ENCODE measurements at regions not wholly inside any gene's neighbourhood (a gene's known extent, or its start where the extent isn't known, plus 50 kb on each side); places are given as distances from the start of the nearest gene placed in this dataset.

DNA sequence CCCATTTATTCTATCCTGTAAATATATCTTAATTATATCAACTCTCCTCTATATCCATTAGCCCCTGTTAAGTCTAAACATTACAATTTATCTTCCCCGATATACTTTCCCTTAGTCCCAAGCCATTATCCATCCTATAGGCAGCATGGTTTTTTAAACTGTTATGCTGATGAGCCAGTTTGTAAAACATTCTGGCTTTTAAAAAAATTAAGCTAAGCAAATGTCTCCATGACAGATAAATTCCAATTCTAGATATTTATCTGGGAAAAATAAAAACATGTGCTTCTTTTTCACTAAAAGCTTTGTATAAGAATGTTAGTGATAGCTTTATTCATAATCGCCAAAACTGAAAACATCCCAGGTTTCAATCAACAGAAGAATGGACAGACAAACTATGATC, 183.2 kb upstream of the GNAI1 start:
- DNase-seq (ENCODE audit: extremely low spot score, unreplicated experiment): no peak
- H3K27ac Mint-ChIP-seq: no peak overlapping the region
- no peaks in the 10 kb centered on the region for H3K27me3 Mint-ChIP-seq
- no peak overlapping the region for H3K4me3 Mint-ChIP-seq
- no peaks in the 10 kb centered on the region for H3K36me3 Mint-ChIP-seq
- TF ChIP-seq, protein P1, sequence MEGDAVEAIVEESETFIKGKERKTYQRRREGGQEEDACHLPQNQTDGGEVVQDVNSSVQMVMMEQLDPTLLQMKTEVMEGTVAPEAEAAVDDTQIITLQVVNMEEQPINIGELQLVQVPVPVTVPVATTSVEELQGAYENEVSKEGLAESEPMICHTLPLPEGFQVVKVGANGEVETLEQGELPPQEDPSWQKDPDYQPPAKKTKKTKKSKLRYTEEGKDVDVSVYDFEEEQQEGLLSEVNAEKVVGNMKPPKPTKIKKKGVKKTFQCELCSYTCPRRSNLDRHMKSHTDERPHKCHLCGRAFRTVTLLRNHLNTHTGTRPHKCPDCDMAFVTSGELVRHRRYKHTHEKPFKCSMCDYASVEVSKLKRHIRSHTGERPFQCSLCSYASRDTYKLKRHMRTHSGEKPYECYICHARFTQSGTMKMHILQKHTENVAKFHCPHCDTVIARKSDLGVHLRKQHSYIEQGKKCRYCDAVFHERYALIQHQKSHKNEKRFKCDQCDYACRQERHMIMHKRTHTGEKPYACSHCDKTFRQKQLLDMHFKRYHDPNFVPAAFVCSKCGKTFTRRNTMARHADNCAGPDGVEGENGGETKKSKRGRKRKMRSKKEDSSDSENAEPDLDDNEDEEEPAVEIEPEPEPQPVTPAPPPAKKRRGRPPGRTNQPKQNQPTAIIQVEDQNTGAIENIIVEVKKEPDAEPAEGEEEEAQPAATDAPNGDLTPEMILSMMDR (conservative IDR thresholded peaks at IDR 0.05): no peak
- H3K4me1 Mint-ChIP-seq (ENCODE audit: unreplicated experiment): no peaks in the 10 kb centered on the region
- H3K9me3 Mint-ChIP-seq: no peaks in the 10 kb centered on the region

DNA sequence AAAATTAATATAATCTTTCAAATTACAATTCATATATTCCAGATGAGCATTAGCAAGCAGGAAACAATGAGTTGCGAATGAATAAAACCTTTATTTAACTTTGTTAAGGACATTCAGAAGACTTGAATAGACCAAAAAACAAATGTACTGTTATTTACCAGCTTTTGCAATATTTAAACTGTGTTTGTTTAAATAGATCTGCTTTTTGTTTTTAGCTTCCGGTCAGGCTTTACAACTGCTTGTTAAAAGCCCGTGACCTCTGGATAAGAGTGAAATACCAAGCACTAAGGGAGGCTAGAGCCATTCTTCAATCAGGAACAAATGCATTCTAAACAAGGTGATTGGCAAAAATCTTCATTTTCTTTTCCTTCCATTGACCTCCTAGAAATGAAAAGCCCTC, 184.9 kb upstream of the GNAI1 start:
- Mint-ChIP-seq H3K9me3 (no peaks in the 10 kb centered on the region), H3K27me3 (no peaks in the 10 kb centered on the region), H3K27ac (no peak overlapping the region), H3K36me3 (no peaks in the 10 kb centered on the region), H3K4me3 (no peak overlapping the region), H3K4me1 (ENCODE audit: unreplicated experiment) (no peaks in the 10 kb centered on the region)
- TF ChIP-seq, protein P1 (conservative IDR thresholded peaks at IDR 0.05): no peak
- DNase-seq (ENCODE audit: extremely low spot score, unreplicated experiment): no peak

DNA sequence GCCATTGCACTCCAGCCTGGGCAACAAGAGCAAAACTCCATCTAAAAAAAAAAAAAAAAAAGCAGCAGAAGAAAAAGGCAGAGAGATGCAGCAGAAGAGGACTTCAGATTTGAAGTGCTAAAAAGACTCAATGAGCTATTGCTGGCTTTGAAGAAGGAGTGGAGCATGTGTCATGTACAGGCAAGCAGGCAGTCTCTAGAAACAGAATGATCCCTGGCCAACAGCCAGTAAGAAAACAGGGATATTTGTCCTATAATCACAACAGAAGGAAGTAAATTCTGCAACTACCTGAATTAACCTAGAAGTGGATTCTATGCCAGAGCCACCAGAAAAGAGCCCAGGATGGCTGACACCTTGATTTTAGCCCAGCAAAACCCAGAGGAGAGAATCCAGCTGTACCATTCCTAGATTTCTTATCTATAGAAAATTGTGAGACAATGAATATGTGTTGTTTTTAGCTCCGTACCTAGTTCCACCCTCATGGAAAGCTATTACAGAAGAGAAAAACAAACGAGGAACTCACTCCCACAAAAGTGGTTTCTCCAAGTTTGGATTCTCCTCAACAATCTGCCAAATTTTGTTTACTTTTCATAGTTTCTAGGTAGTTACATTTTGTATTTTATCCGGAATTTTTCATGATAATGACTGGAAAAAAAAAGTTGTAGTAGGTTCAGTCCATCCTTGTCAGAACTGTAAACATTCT, 198.2 kb upstream of the GNAI1 start:
- no peaks in the 10 kb centered on the region for H3K36me3 Mint-ChIP-seq
- no peaks in the 10 kb centered on the region for H3K4me1 Mint-ChIP-seq (ENCODE audit: unreplicated experiment)
- H3K4me3 Mint-ChIP-seq: no peak overlapping the region
- TF ChIP-seq, protein P1 (conservative IDR thresholded peaks at IDR 0.05): no peak
- H3K27me3 Mint-ChIP-seq: peaks cover 4% of the 10 kb centered on the region
- H3K27ac Mint-ChIP-seq: no peak overlapping the region
- H3K9me3 Mint-ChIP-seq: no peaks in the 10 kb centered on the region
- DNase-seq (ENCODE audit: extremely low spot score, unreplicated experiment): no peak

DNA sequence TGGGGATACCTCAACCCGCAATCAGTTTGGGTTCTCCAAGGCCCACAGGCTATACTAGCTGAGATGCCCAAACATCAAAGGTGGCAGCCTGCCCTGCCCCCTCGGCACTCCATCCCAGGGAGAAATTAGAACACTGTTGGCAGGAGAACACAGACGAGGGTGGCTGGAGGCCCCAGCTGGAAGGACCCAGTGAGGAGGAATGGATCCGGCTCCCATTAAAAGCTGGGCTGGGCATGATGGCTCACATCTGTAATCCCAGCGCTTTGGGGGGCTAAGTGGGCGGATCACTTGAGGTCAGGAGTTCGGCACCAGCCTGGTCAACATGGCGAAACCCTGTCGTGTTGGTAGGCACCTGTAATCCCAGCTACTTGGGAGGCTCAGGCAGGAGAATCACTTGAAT, 199.9 kb upstream of the GNAI1 start:
- Mint-ChIP-seq H3K4me3 (no peak overlapping the region), H3K9me3 (no peaks in the 10 kb centered on the region), H3K36me3 (no peaks in the 10 kb centered on the region), H3K4me1 (ENCODE audit: unreplicated experiment) (no peaks in the 10 kb centered on the region), H3K27me3 (peaks cover 4% of the 10 kb centered on the region), H3K27ac (no peak overlapping the region)
- TF ChIP-seq, protein P1 (conservative IDR thresholded peaks at IDR 0.05): no peak
- no peak for DNase-seq (ENCODE audit: extremely low spot score, unreplicated experiment)

DNA sequence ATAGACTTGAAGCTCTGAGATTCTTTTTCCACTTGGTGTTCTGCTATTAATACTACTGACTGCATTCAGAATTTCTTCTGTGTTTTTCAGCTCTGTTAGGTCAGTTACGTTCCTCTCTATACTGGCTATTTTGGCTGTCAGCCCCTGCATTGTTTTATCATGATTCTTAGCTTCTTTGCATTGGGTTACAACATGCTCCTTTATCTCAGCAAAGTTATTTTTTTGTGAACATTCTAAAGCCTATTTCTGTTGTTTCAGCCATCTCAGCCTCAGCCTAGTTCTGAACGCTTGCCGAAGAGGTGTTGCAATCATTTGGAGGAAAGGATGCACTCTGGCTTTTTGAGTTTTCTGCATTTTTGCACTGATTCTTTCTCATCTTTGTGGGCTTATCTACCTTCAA, 201.5 kb upstream of the GNAI1 start:
- TF ChIP-seq, protein P1 (conservative IDR thresholded peaks at IDR 0.05): no peak
- no peaks in the 10 kb centered on the region for H3K4me1 Mint-ChIP-seq (ENCODE audit: unreplicated experiment)
- H3K27me3 Mint-ChIP-seq: peaks cover 4% of the 10 kb centered on the region
- no peaks in the 10 kb centered on the region for H3K36me3 Mint-ChIP-seq
- no peak for DNase-seq (ENCODE audit: extremely low spot score, unreplicated experiment)
- no peaks in the 10 kb centered on the region for H3K9me3 Mint-ChIP-seq
- H3K27ac Mint-ChIP-seq: no peak overlapping the region
- no peak overlapping the region for H3K4me3 Mint-ChIP-seq

Data from type B pancreatic cell (in vitro differentiated cells).